SK-N-SH treated with all-trans-retinoic acid at 6 μM for 48 hours (cell line): ENCODE measurements at regions not wholly inside any gene's neighbourhood (a gene's known extent, or its start where the extent isn't known, plus 50 kb on each side); places are given as distances from the start of the nearest gene placed in this dataset.

Source experiments
- BACH2 ChIP-seq: fragments of 250-450 bp; sonication (Bioruptor Pico); IDR thresholded peaks from 2 replicates; pipeline ENCODE4 v1.9.0; 2021; ENCODE audit warnings: mild to moderate bottlenecking, borderline replicate concordance
- PATZ1 ChIP-seq: fragments of 250-450 bp; sonication (Bioruptor Pico); IDR thresholded peaks from 2 replicates; pipeline ENCODE4 v1.8.0; 2020; ENCODE audit warnings: mild to moderate bottlenecking, moderate library complexity, borderline replicate concordance
- RARB ChIP-seq: fragments of 250-450 bp; sonication (Bioruptor Pico); IDR thresholded peaks from 2 replicates; pipeline ENCODE4 v1.8.0; 2021; ENCODE audit warnings: mild to moderate bottlenecking, moderate library complexity

GRCh38 chr13:76245920-76246319, 609.8 kb downstream of the LMO7 start:
- TF ChIP-seq RARB (CRISPR knock-in tag) (no peak), BACH2 (CRISPR knock-in tag) (no peak), PATZ1 (CRISPR knock-in tag) (no peak)
